Parathyroid adenoma (tissue), 2 donors: ENCODE measurements at regions not wholly inside any gene's neighbourhood (a gene's known extent, or its start where the extent isn't known, plus 50 kb on each side); places are given as distances from the start of the nearest gene placed in this dataset.

Source experiments
- H2AFZ ChIP-seq: fragments of 300-600 bp; sonication (generic); one replicate; pipeline ENCODE4 v1.7.0; 2017; ENCODE audit warnings: antibody characterized with exemption, mild to moderate bottlenecking
- H3K27ac ChIP-seq: fragments of 300-600 bp; sonication (generic); one replicate; pipeline ENCODE4 v1.7.0; 2017
- H3K27me3 ChIP-seq: fragments of 300-600 bp; sonication (generic); one replicate; pipeline ENCODE4 v1.7.0; 2017; ENCODE audit warnings: low read length; ENCODE audit not compliant: control insufficient read depth, insufficient read depth
- H3K36me3 ChIP-seq: fragments of 300-600 bp; sonication (generic); one replicate; pipeline ENCODE4 v1.7.0; 2017; ENCODE audit warnings: low read length; ENCODE audit not compliant: control insufficient read depth, insufficient read depth
- H3K4me1 ChIP-seq: fragments of 300-600 bp; sonication (generic); one replicate; pipeline ENCODE4 v1.7.0; 2017; ENCODE audit warnings: control low read depth
- H3K4me2 ChIP-seq: fragments of 300-600 bp; sonication (generic); one replicate; pipeline ENCODE4 v1.7.0; 2017; ENCODE audit warnings: low read length
- H3K4me3 ChIP-seq: fragments of 300-600 bp; sonication (generic); one replicate; pipeline ENCODE4 v1.7.0; 2017; ENCODE audit warnings: low read depth, low read length
- H3K79me2 ChIP-seq: fragments of 300-600 bp; sonication (generic); one replicate; pipeline ENCODE4 v1.7.0; 2017; ENCODE audit warnings: control low read depth
- H3K9ac ChIP-seq: fragments of 300-600 bp; sonication (generic); one replicate; pipeline ENCODE4 v1.7.0; 2017; ENCODE audit warnings: mild to moderate bottlenecking
- H3K9me3 ChIP-seq: fragments of 300-600 bp; sonication (generic); one replicate; pipeline ENCODE4 v1.7.0; 2017; ENCODE audit warnings: low read length; ENCODE audit not compliant: control insufficient read depth
- TF ChIP-seq, protein P1 (sequence below): fragments of 300-600 bp; sonication (generic); IDR thresholded peaks from one replicate; pipeline ENCODE4 v1.7.0; 2017; ENCODE audit warnings: antibody characterized with exemption, mild to moderate bottlenecking
- donor health status: primary hyperparathyroidism.

DNA sequence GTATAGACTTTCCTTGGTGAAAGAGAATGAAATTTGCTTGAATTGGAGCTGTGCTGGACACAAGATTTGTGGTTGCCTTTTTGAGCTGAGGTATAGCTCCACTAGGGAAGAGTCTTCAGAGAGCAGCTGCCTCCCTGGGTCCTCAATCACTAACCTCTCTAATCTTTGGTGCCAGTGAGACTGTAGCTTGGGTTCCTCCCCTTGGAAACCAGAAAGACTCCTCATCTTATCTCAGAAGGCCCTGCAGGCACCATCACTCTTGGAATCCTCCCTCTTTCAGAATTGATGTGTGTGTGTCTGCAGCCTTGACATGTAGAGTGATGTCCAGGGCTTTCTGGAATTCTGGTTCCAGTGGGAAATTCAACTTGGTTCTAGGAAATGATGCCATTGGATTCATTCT is 426.5 kb downstream of the RPS24 start:
- Histone ChIP-seq H3K4me2 (no peak overlapping the region), H3K79me2 (no peaks in the 10 kb centered on the region), H3K4me3 (no peak overlapping the region), H3K4me1 (no peaks in the 10 kb centered on the region), H3K27ac (no peak overlapping the region), H3K36me3 (no peaks in the 10 kb centered on the region), H3K9ac (no peak overlapping the region), H2AFZ (no peak overlapping the region), H3K27me3 (no peaks in the 10 kb centered on the region), H3K9me3 (no peaks in the 10 kb centered on the region)
- TF ChIP-seq, protein P1, sequence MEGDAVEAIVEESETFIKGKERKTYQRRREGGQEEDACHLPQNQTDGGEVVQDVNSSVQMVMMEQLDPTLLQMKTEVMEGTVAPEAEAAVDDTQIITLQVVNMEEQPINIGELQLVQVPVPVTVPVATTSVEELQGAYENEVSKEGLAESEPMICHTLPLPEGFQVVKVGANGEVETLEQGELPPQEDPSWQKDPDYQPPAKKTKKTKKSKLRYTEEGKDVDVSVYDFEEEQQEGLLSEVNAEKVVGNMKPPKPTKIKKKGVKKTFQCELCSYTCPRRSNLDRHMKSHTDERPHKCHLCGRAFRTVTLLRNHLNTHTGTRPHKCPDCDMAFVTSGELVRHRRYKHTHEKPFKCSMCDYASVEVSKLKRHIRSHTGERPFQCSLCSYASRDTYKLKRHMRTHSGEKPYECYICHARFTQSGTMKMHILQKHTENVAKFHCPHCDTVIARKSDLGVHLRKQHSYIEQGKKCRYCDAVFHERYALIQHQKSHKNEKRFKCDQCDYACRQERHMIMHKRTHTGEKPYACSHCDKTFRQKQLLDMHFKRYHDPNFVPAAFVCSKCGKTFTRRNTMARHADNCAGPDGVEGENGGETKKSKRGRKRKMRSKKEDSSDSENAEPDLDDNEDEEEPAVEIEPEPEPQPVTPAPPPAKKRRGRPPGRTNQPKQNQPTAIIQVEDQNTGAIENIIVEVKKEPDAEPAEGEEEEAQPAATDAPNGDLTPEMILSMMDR = no peak

DNA sequence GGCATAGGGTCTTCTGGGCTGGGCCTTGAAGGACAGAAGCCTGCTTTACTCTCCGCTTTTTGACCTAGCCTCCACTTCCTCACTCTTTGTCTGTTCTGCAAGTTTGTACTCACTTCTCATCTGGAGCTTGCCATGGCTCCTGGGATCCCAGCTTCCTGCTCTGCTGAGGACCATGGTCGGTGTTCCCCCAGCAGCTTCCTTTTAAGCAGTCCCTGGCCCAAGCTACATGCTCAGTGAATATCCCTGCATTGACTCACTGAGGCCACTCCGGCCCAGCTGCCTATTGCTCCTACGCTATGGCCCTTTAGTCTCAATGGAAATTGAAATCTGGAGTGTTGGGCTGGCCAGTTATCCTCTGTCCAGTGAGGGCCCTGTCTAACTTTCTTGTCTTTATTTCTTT is 427.7 kb downstream of the RPS24 start:
- TF ChIP-seq, protein P1 = no peak
- Histone ChIP-seq H3K4me1 (no peaks in the 10 kb centered on the region), H3K9ac (no peak overlapping the region), H3K79me2 (no peaks in the 10 kb centered on the region), H2AFZ (no peak overlapping the region), H3K27me3 (no peaks in the 10 kb centered on the region), H3K27ac (no peak overlapping the region), H3K4me3 (no peak overlapping the region), H3K36me3 (no peaks in the 10 kb centered on the region), H3K9me3 (no peaks in the 10 kb centered on the region), H3K4me2 (no peak overlapping the region)

DNA sequence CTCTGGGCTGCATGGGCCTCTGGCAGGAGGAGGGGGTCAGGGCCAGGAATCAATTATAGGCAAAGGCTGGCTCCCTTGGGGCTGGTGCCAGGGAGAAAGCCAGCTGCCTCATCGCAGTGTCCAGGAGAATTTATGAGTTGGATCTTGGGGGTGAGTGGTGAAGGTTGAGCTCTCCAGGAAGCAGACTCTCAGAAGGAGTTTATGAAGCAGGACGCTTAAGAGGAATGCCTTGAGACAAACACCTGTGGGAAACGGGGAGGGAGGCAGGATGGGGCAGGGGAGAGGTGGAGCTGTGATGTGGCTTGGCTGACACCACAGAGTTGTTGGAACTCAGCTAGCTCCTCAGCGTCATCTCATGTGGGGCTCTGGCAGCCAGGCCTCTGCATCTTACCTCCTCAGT is 428.5 kb downstream of the RPS24 start:
- Histone ChIP-seq H3K27ac (no peak overlapping the region), H3K4me3 (no peak overlapping the region), H3K79me2 (no peaks in the 10 kb centered on the region), H3K4me1 (no peaks in the 10 kb centered on the region), H3K9me3 (no peaks in the 10 kb centered on the region), H3K36me3 (no peaks in the 10 kb centered on the region), H3K9ac (no peak overlapping the region), H3K27me3 (no peaks in the 10 kb centered on the region), H3K4me2 (no peak overlapping the region), H2AFZ (no peak overlapping the region)
- TF ChIP-seq, protein P1 = no peak

DNA sequence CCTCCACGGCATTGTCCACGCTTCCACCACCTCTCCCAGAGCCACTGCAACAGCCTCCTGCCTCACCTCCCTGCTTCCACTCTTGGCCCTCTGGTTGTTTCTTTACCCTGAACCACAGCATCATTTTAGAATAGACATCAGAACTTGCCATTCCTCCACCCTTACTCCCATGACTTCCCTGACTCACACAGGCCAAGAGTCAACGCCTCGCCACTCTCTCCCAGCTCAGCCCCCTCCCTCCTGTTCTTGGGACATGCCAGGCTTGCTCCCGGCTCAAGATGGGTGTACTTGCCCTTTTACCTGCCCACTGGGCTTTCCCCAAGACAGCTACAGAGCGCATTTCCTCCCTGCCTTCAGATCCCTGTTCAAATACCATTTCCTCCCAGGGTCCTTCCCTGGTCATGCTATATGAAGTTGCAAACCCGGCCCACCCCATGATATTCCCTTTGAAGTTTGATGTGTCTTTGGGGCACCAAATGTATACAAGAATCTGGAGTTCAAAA is 429.1 kb downstream of the RPS24 start:
- Histone ChIP-seq H3K4me1 (no peaks in the 10 kb centered on the region), H3K27ac (no peak overlapping the region), H3K4me3 (no peak overlapping the region), H3K4me2 (no peak overlapping the region), H3K79me2 (no peaks in the 10 kb centered on the region), H3K9me3 (no peaks in the 10 kb centered on the region), H3K36me3 (no peaks in the 10 kb centered on the region), H3K27me3 (no peaks in the 10 kb centered on the region), H3K9ac (no peak overlapping the region), H2AFZ (no peak overlapping the region)
- TF ChIP-seq, protein P1 = no peak

DNA sequence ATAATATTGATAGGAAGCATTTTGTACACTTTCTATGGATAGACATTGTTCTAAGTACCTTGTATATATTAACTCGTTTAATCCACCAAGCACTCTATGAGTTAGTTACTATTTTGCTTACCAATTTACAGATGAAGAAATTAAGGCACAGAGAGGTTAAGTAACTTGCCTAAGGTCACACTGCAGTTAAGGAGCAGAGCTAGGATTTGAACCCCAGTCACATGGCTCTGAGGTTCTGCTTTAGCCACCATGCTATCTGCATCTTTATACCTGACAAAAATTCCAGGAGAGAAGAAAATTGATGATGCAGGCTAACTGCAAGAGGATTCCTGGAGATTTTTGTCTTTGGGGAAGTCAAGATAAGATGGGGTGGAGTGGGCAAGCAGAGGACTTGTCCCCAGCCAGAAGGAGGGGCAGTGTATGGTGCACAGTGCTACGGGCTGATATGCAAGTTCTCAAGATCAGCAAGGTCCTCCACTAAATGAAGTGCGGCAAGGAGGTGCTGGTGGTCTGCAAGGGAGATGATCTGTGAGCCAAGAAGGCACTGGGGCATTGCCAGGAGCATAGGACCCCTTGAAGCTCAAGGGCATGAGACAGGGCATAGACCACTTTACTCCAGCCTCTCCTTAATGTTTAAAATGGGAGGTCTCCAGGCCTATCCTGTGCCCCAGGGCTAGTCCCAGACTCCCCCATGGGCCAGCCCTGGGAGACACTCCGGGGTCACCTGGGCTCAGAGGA is 430.6 kb downstream of the RPS24 start:
- TF ChIP-seq, protein P1 = no peak
- Histone ChIP-seq H3K79me2 (no peaks in the 10 kb centered on the region), H3K27me3 (no peaks in the 10 kb centered on the region), H3K27ac (no peak overlapping the region), H3K9me3 (no peaks in the 10 kb centered on the region), H2AFZ (no peak overlapping the region), H3K36me3 (no peaks in the 10 kb centered on the region), H3K4me1 (no peaks in the 10 kb centered on the region), H3K9ac (no peak overlapping the region), H3K4me3 (no peak overlapping the region), H3K4me2 (no peak overlapping the region)
